ENCODE measurements at regions not wholly inside any gene's neighbourhood (a gene's known extent, or its start where the extent isn't known, plus 50 kb on each side); places are given as distances from the start of the nearest gene placed in this dataset.

DNA sequence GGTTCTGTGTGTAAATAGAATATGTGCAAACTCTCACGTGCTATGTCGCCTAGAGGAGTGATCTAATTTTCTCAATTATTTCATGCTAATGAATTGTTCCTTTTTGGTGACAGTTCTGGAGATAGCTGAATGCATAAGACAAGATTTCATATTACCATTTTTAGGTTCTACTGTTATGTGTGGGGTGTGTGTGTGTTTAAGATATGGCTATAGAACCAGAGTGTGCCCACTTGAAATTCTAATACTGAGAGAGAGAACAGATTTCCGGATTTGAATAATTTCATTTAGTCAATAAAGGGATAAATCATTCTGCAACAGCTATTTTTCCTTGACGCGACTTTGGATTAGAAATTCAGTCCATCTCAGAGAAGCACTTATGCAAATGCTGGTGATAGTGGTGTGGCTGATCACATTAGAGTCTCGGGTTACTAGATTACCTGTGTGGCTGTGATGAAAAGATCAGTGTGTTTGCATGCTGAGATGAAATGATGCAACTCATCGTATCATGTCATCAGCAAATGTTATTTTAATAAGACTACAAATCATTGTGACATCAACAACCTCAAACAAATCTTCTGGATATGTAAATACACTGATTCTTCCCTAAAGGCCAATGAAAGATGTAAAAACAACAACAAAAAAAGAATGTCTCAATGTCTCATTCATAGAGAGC is 415.9 kb downstream of the EPHA4 start:
- Histone ChIP-seq H3K27me3 (ENCODE audit: control insufficient read depth in 1 of 2, insufficient read depth in 2 of 2, low read length in 2 of 2) (no peaks in the 10 kb centered on the region), H3K4me1 (ENCODE audit: insufficient read depth, low read length) (no peaks in the 10 kb centered on the region), H3K4me3 (ENCODE audit: low read length) (no peak overlapping the region), H3K9me3 (ENCODE audit: control insufficient read depth in 1 of 2, insufficient read depth in 1 of 2, low read length in 2 of 2) (no peaks in the 10 kb centered on the region), H3K27ac (ENCODE audit: low read depth in 1 of 2, low read length in 2 of 2) (no peak overlapping the region), H3K36me3 (ENCODE audit: insufficient read depth, low read length) (no peaks in the 10 kb centered on the region)
- Mint-ChIP-seq H3K36me3 (ENCODE audit: low read depth) (no peaks in the 10 kb centered on the region), H3K9me3 (no peaks in the 10 kb centered on the region), H3K27me3 (no peaks in the 10 kb centered on the region), H3K4me3 (no peak overlapping the region), H3K27ac (no peak overlapping the region), H3K4me1 (ENCODE audit: low read depth) (no peaks in the 10 kb centered on the region)
- POLR2A ChIA-PET, result no interaction called here
- intact Hi-C loops (cut with DNase I, micrococcal nuclease), result no loop called here
- CTCF ChIA-PET, result no interaction called here
- TF ChIP-seq CTCF (IDR thresholded peaks at IDR 0.05), result no peak
- ATAC-seq (ENCODE audit: poor library complexity) (no peak), DNase-seq (no peak)

GRCh38 chr2:221161186-221161585 is 410.9 kb downstream of the EPHA4 start:
- H3K4me3 Mint-ChIP-seq, result no peak overlapping the region
- H3K27ac Mint-ChIP-seq, result no peak overlapping the region
- no peak for DNase-seq

GRCh38 chr2:221166292-221166691 is 405.8 kb downstream of the EPHA4 start:
- TF ChIP-seq CTCF (IDR thresholded peaks at IDR 0.05), result no peak

More at GRCh38 chr2:221161186-221161585, 410.9 kb downstream of the EPHA4 start:
- no peak overlapping the region for H3K27ac ChIP-seq (ENCODE audit: low read depth in 1 of 2, low read length in 2 of 2)
- H3K27me3 ChIP-seq (ENCODE audit: control insufficient read depth in 1 of 2, insufficient read depth in 2 of 2, low read length in 2 of 2), result no peaks in the 10 kb centered on the region
- H3K27me3 Mint-ChIP-seq, result no peaks in the 10 kb centered on the region
- H3K4me1 ChIP-seq (ENCODE audit: insufficient read depth, low read length), result no peaks in the 10 kb centered on the region
- no peaks in the 10 kb centered on the region for H3K36me3 Mint-ChIP-seq (ENCODE audit: low read depth)
- intact Hi-C loops (cut with DNase I, micrococcal nuclease), result no loop called here
- ChIA-PET CTCF (no interaction called here), POLR2A (no interaction called here)
- no peaks in the 10 kb centered on the region for H3K9me3 ChIP-seq (ENCODE audit: control insufficient read depth in 1 of 2, insufficient read depth in 1 of 2, low read length in 2 of 2)
- H3K4me3 ChIP-seq (ENCODE audit: low read length), result no peak overlapping the region
- no peaks in the 10 kb centered on the region for H3K4me1 Mint-ChIP-seq (ENCODE audit: low read depth)
- TF ChIP-seq CTCF (IDR thresholded peaks at IDR 0.05), result no peak
- ATAC-seq (ENCODE audit: poor library complexity), result no peak
- H3K9me3 Mint-ChIP-seq, result no peaks in the 10 kb centered on the region
- H3K36me3 ChIP-seq (ENCODE audit: insufficient read depth, low read length), result no peaks in the 10 kb centered on the region

More at GRCh38 chr2:221166292-221166691, 405.8 kb downstream of the EPHA4 start:
- Mint-ChIP-seq H3K27ac (no peak overlapping the region), H3K36me3 (ENCODE audit: low read depth) (no peaks in the 10 kb centered on the region), H3K27me3 (no peaks in the 10 kb centered on the region), H3K4me3 (no peak overlapping the region), H3K4me1 (ENCODE audit: low read depth) (no peaks in the 10 kb centered on the region), H3K9me3 (no peaks in the 10 kb centered on the region)
- DNase-seq (no peak), ATAC-seq (ENCODE audit: poor library complexity) (no peak)
- Histone ChIP-seq H3K4me1 (ENCODE audit: insufficient read depth, low read length) (no peaks in the 10 kb centered on the region), H3K36me3 (ENCODE audit: insufficient read depth, low read length) (no peaks in the 10 kb centered on the region), H3K27ac (ENCODE audit: low read depth in 1 of 2, low read length in 2 of 2) (no peak overlapping the region), H3K4me3 (ENCODE audit: low read length) (no peak overlapping the region), H3K9me3 (ENCODE audit: control insufficient read depth in 1 of 2, insufficient read depth in 1 of 2, low read length in 2 of 2) (no peaks in the 10 kb centered on the region), H3K27me3 (ENCODE audit: control insufficient read depth in 1 of 2, insufficient read depth in 2 of 2, low read length in 2 of 2) (no peaks in the 10 kb centered on the region)
- POLR2A ChIA-PET, result no interaction called here
- CTCF ChIA-PET, result no interaction called here
- intact Hi-C loops (cut with DNase I, micrococcal nuclease), result no loop called here
